GM20000 (cell line): ENCODE measurements at regions not wholly inside any gene's neighbourhood (a gene's known extent, or its start where the extent isn't known, plus 50 kb on each side); places are given as distances from the start of the nearest gene placed in this dataset.

Source experiments
- DNase-seq: peaks from one replicate; pipeline ENCODE4 v3.0.0; 2012; ENCODE audit warnings: low spot score
- TF ChIP-seq, protein P1 (sequence below): IDR thresholded peaks from 2 replicates; pipeline ENCODE4 v1.5.1; 2012; ENCODE audit warnings: mild to moderate bottlenecking, control low read depth; ENCODE audit errors: extremely low read depth, missing control alignments

DNA sequence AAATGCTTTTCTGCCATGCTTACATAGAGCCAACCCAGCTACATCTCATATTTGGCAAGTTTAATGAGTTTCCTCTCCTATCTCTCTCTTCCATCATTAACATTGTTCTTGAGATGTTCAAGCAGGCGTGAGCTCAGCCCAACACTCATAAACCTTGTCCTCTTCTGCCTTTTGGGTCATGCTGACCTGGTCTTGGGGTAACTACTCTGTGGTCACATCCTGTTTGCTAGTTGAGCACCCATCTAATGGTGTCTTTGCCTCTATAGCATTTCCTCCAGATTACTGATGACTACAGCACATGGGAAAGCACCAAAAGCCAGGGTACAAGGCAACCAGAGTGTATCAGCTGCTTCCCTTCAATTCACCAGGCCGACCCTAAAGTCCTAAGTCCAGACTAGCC lies 366.9 kb upstream of the HNRNPA3 start:
- TF ChIP-seq, protein P1, sequence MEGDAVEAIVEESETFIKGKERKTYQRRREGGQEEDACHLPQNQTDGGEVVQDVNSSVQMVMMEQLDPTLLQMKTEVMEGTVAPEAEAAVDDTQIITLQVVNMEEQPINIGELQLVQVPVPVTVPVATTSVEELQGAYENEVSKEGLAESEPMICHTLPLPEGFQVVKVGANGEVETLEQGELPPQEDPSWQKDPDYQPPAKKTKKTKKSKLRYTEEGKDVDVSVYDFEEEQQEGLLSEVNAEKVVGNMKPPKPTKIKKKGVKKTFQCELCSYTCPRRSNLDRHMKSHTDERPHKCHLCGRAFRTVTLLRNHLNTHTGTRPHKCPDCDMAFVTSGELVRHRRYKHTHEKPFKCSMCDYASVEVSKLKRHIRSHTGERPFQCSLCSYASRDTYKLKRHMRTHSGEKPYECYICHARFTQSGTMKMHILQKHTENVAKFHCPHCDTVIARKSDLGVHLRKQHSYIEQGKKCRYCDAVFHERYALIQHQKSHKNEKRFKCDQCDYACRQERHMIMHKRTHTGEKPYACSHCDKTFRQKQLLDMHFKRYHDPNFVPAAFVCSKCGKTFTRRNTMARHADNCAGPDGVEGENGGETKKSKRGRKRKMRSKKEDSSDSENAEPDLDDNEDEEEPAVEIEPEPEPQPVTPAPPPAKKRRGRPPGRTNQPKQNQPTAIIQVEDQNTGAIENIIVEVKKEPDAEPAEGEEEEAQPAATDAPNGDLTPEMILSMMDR: no peak
- DNase-seq: no peak

DNA sequence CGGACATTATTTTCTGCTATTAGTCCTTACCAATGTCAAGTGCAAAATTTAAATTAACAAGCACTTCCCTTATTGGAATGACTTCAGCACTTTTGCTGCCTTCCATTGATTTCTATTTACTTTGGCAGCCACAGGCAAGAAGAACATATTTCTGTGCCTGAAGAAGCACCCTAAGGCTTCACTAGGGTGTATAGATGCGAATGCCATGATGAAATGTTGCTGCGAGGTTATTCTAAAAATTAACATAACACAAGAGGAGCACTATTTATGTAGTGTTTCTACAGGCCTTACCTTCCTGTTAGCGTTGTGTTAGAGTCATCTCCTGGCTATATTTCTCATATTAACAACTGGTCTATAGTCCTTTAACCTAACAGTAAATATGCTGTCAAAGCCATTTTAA lies 365.0 kb upstream of the HNRNPA3 start:
- TF ChIP-seq, protein P1: no peak
- DNase-seq: no peak

DNA sequence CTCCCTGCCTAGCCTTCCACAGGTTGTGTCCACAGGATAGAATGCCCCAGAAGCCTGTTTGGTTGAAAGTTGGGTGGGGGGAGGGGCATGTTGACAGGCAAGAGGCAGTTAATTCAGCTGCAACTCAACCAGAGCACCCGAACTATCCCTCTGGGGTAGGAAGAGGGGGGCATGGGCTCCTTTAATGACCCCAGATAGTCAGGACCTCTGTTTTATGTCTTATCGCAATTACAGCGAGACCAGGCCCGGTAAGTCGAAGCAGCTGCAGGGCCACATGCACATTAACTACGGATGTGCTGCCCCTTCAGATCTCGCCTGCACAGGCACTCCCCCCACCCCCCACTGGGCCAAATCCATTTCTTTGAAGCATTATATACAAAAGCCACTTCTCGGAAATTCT lies 363.8 kb upstream of the HNRNPA3 start:
- TF ChIP-seq, protein P1: no peak
- no peak for DNase-seq

DNA sequence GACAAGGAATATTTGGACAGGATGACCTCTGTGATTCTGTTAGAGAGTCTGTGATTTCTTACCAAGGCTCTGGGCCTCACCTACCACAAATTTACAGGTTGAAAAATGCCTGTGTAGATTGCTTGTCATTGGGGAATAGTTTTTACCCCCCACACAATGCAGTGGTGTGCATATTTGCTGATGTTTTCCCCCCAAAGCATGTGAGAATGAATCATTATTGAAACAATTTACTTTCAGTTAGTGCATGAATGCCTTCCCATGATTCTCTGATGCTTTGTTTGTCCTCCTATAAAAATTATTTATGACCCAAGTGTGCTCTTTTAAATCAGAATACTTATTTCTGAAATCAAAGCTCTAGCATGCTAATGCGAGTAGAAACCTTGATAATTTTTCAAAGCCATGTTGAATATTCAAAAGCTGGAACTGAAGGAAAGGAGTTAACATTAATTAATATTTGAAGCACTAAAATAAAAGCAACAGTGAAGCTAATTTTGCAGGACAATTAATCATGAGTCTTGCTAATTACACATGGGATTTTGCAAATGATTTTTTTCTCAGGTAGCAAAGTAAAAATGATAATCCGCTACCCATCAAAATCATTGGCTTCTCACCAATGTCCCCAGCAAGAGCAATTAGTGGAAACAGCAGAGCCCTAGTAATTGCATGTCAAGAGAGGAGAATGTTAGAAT lies 361.2 kb upstream of the HNRNPA3 start:
- TF ChIP-seq, protein P1: no peak
- DNase-seq: no peak

DNA sequence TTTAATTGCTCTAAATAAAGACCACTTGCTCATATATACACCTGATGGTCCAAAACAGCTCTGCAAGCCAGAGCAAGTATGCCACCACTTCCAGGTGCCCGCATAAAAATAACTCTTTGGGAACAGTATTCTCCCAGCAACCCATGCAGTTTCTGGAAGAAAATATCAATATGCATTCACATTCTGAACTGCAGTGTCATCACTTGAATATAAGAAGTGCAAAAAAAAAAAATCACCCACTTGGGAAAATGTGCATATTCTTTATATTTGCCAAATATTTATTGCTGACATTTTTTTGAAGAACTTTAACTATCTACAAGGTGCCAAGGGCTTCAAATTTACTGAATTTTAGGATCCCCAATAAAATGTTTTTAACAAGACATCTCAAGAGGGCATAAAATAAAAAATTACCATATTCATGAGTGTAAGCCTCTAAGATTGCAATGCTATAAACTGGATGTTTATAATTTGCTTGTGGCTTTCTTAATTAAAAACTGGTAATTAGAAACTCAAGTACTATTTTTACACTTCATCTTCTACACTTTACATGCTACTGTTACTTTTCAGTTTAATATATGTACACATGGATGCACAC lies 360.6 kb upstream of the HNRNPA3 start:
- TF ChIP-seq, protein P1: no peak
- DNase-seq: no peak

DNA sequence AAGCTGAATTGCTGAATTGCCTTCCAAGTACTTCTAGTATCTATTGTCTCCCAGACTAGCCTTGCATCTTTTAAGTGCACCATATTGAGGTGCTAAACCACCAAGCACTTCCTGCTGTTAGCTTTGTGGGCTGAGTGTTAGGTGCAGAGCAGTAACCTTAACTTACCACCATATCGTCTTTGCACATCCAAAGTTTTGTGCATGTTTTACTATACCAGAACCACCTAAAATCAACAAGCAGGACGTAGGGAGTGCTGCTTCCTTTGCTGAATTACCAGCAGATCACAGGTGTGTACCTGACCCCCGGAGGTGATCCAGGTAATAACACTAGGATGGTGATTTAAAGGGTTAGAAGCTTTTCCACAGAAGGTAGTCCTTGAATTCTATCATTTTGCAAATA lies 359.9 kb upstream of the HNRNPA3 start:
- peak; percentile 8 for DNase-seq
- TF ChIP-seq, protein P1: no peak

DNA sequence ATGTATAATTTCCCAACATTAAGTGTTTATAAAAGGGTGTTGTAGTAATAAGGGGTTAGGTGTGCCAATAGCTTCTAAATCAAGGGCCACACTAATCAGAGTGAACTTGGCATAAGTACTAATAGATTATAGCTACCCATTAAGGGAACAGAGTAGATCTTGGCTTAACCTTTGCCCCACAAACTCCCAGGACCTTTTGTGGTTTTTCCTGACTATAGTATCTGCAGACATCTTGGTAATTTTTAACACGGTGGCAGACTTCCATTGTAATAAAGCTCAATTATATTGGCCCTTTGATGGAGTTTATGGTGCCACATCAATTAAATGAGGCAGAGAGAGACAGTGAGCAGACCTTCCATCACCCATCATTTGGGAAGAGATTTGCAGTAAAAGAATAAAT lies 358.5 kb upstream of the HNRNPA3 start:
- TF ChIP-seq, protein P1: no peak
- no peak for DNase-seq
